CD1c-positive myeloid dendritic cell (primary cell): ENCODE measurements at regions not wholly inside any gene's neighbourhood (a gene's known extent, or its start where the extent isn't known, plus 50 kb on each side); places are given as distances from the start of the nearest gene placed in this dataset.

Experiments used
- DNase-seq: peaks from one replicate; pipeline ENCODE4 v3.0.0-alpha.2; 2016; ENCODE audit errors: extremely low spot score

DNA sequence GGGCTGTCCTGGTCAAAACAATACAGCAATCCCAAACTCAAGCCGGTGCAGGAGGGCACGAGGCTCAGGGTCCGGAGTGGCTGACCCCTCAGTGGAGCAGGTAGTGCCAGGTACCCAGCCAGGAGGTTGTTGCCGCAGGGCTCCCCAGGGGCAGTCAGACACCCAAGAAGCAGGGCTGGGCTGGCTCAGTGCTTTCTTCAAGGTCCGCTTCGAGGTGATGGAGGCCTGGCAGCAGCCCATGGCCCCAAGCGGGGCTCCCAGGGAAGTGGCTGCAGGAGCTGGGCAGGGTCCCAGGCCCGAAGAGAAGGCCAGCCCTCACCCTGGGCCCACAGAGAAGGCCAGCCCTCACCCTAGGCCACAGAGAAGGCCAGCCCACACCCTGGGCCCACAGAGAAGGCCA lies 55.3 kb upstream of the COPS8 start:
- DNase-seq = no peak

DNA sequence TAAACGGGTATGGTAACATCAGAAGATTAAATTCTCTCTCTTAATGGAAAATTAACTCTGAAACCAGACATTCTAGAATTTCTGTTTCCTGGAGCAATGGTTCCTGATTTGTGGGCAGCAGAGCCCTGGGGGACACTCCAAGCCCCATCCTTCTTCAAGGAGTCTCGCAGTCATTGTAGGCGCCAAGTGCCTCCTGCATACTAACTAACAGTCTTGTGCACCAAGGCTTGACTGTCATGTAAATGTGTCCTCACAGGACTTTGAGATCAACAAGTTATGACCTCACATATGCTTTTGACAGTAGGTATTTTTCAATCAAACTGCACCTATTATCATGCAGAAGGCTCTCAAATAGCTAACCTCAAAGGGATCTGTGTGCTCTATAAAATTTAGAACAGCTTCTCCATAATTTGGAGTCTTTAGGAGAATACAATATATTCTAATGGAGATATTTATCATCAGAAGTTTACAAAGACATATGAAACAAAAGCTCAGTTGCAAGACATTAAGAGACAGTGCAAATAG lies 52.1 kb upstream of the COPS8 start:
- no peak for DNase-seq

- no peak for DNase-seq
Observed at GRCh38 chr2:237035781-237036475, 49.8 kb upstream of the COPS8 start.
